Vagina (tissue), 2 donors: ENCODE measurements at regions not wholly inside any gene's neighbourhood (a gene's known extent, or its start where the extent isn't known, plus 50 kb on each side); places are given as distances from the start of the nearest gene placed in this dataset.

Experiments used
- CTCF ChIP-seq, 3 experiments: fragments of 450-650 bp in 2 of 3; fragments of 200-600 bp in 1 of 3; sonication (generic) in 1 of 3; IDR thresholded peaks; one replicate each; pipeline ENCODE4 v1.5.1; 2017 to 2019; ENCODE audit warnings: antibody characterized with exemption in 3 of 3, mild to moderate bottlenecking in 2 of 3, moderate library complexity in 2 of 3
- POLR2A ChIP-seq, 2 donors: fragments of 450-650 bp; IDR thresholded peaks; one replicate each; pipeline ENCODE4 v1.6.1; 2017; ENCODE audit warnings: antibody characterized with exemption in 2 of 2, mild to moderate bottlenecking in 2 of 2, moderate library complexity in 2 of 2
- POLR2AphosphoS5 ChIP-seq, 2 donors: sonication (generic); formaldehyde crosslinking; IDR thresholded peaks; one replicate each; pipeline ENCODE4 v1.9.0; 2017; ENCODE audit warnings: antibody characterized with exemption in 2 of 2, mild to moderate bottlenecking in 2 of 2, low read depth in 1 of 2; ENCODE audit not compliant: insufficient read depth in 1 of 2

GRCh38 chr6:105987516-105987915, 98.6 kb upstream of the PRDM1 start:
- TF ChIP-seq POLR2AphosphoS5 (IDR thresholded peaks at IDR 0.05; ENCODE audit: insufficient read depth in 1 of 2, low read depth in 1 of 2) (no peak), CTCF (IDR thresholded peaks at IDR 0.05) (no peak), POLR2A (IDR thresholded peaks at IDR 0.05) (no peak)
